ENCODE measurements at regions not wholly inside any gene's neighbourhood (a gene's known extent, or its start where the extent isn't known, plus 50 kb on each side); places are given as distances from the start of the nearest gene placed in this dataset.
A peak's percentile ranks its signal among the peaks of the same experiment; 100 is the strongest.

- no peak overlapping the region for H3K4me3 ChIP-seq (ENCODE audit: low read length)
- no peak for DNase-seq (ENCODE audit: low read depth)
- no peak for TF ChIP-seq CTCF (conservative IDR thresholded peaks at IDR 0.05; ENCODE audit: low read length)
These were observed 99.8 kb upstream of the NOCT start for GRCh38 chr4:138915756-138916155.

GRCh38 chr4:138912704-138913340, 102.8 kb upstream of the NOCT start:
- TF ChIP-seq CTCF (conservative IDR thresholded peaks at IDR 0.05; ENCODE audit: low read length), result no peak
- no peak for DNase-seq (ENCODE audit: low read depth)

GRCh38 chr4:138911909-138912703, 103.5 kb upstream of the NOCT start:
- no peak for TF ChIP-seq CTCF (conservative IDR thresholded peaks at IDR 0.05; ENCODE audit: low read length)
- DNase-seq (ENCODE audit: low read depth), result no peak
- no peak overlapping the region for H3K4me3 ChIP-seq (ENCODE audit: low read length)

More at GRCh38 chr4:138912704-138913340, 102.8 kb upstream of the NOCT start:
- no peak overlapping the region for H3K4me3 ChIP-seq (ENCODE audit: low read length)

GRCh38 chr4:138910914-138911336, 104.7 kb upstream of the NOCT start:
- no peak for TF ChIP-seq CTCF (conservative IDR thresholded peaks at IDR 0.05; ENCODE audit: low read length)
- no peak overlapping the region for H3K4me3 ChIP-seq (ENCODE audit: low read length)
- peak; percentile 76 for DNase-seq (ENCODE audit: low read depth)

GRCh38 chr4:138910195-138910913, 105.2 kb upstream of the NOCT start:
- TF ChIP-seq CTCF (conservative IDR thresholded peaks at IDR 0.05; ENCODE audit: low read length), result no peak
- DNase-seq (ENCODE audit: low read depth), result no peak
- H3K4me3 ChIP-seq (ENCODE audit: low read length), result no peak overlapping the region

GRCh38 chr4:138909587-138909986, 106.0 kb upstream of the NOCT start:
- H3K4me3 ChIP-seq (ENCODE audit: low read length), result no peak overlapping the region
- no peak for DNase-seq (ENCODE audit: low read depth)
- no peak for TF ChIP-seq CTCF (conservative IDR thresholded peaks at IDR 0.05; ENCODE audit: low read length)
